Middle frontal gyrus (tissue), 1 donor: ENCODE measurements at regions not wholly inside any gene's neighbourhood (a gene's known extent, or its start where the extent isn't known, plus 50 kb on each side); places are given as distances from the start of the nearest gene placed in this dataset.

Experiments used
- DNase-seq: peaks from one replicate; pipeline ENCODE4 v3.0.0-alpha.2; 2015; ENCODE audit warnings: low spot score; ENCODE audit errors: extremely low spot score

- DNase-seq: no peak
Observed at GRCh38 chr17:6325741-6326140, 109.2 kb downstream of the AIPL1 start.

- DNase-seq: no peak
Observed at GRCh38 chr17:6325051-6325450, 109.9 kb downstream of the AIPL1 start.

GRCh38 chr17:6323626-6324356 lies 111.1 kb downstream of the AIPL1 start:
- no peak for DNase-seq

- no peak for DNase-seq
Observed at GRCh38 chr17:6322316-6322715, 112.6 kb downstream of the AIPL1 start.

GRCh38 chr17:6314311-6314710 lies 120.6 kb downstream of the AIPL1 start:
- no peak for DNase-seq

- DNase-seq: no peak
Observed at GRCh38 chr17:6313835-6314234, 121.1 kb downstream of the AIPL1 start.

GRCh38 chr17:6306820-6307219 lies 128.1 kb downstream of the AIPL1 start:
- no peak for DNase-seq

GRCh38 chr17:6305613-6306360 lies 129.1 kb downstream of the AIPL1 start:
- DNase-seq: peak; percentile 16

GRCh38 chr17:6304894-6305612 lies 129.9 kb downstream of the AIPL1 start:
- no peak for DNase-seq

- DNase-seq: no peak
Observed at GRCh38 chr17:6303664-6304063, 131.3 kb downstream of the AIPL1 start.

GRCh38 chr17:6299275-6299674 lies 135.6 kb downstream of the AIPL1 start:
- no peak for DNase-seq

GRCh38 chr17:6297960-6298359 lies 137.0 kb downstream of the AIPL1 start:
- no peak for DNase-seq

- DNase-seq: no peak
Observed at GRCh38 chr17:6297119-6297518, 137.8 kb downstream of the AIPL1 start.

- no peak for DNase-seq
Observed at GRCh38 chr17:6290488-6291196, 144.3 kb downstream of the AIPL1 start.

- DNase-seq: no peak
Observed at GRCh38 chr17:6286233-6286632, 148.7 kb downstream of the AIPL1 start.

- DNase-seq: no peak
Observed at GRCh38 chr17:6285486-6285885, 149.4 kb downstream of the AIPL1 start.

- DNase-seq: no peak
Observed at GRCh38 chr17:6279659-6280058, 155.3 kb downstream of the AIPL1 start.

GRCh38 chr17:6278376-6278775 lies 156.5 kb downstream of the AIPL1 start:
- DNase-seq: no peak

GRCh38 chr17:6276711-6277110 lies 158.2 kb downstream of the AIPL1 start:
- DNase-seq: no peak

- DNase-seq: no peak
Observed at GRCh38 chr17:6274310-6274709, 160.6 kb downstream of the AIPL1 start.

GRCh38 chr17:6269478-6269877 lies 165.4 kb downstream of the AIPL1 start:
- DNase-seq: no peak

- DNase-seq: no peak
Observed at GRCh38 chr17:6261466-6261865, 173.5 kb downstream of the AIPL1 start.
